GM12891 (cell line): ENCODE measurements at regions not wholly inside any gene's neighbourhood (a gene's known extent, or its start where the extent isn't known, plus 50 kb on each side); places are given as distances from the start of the nearest gene placed in this dataset.

ENCODE experiments used
- PAX5 ChIP-seq: IDR thresholded peaks from 2 replicates; pipeline ENCODE4 v1.6.1; 2011; ENCODE audit warnings: low read length, moderate library complexity, mild to moderate bottlenecking; ENCODE audit not compliant: insufficient read depth, severe bottlenecking
- POLR2A ChIP-seq: IDR thresholded peaks from 2 replicates; pipeline ENCODE4 v1.6.1; 2011; ENCODE audit warnings: low read depth, low read length, control low read depth
- POLR2AphosphoS5 ChIP-seq: IDR thresholded peaks from 2 replicates; pipeline ENCODE4 v1.6.1; 2011; ENCODE audit warnings: low read depth, low read length, control low read depth
- POU2F2 ChIP-seq: IDR thresholded peaks from 2 replicates; pipeline ENCODE4 v1.6.1; 2011; ENCODE audit warnings: low read depth, mild to moderate bottlenecking, control low read depth, low read length, moderate library complexity
- TAF1 ChIP-seq: IDR thresholded peaks from 2 replicates; pipeline ENCODE4 v1.6.1; 2011; ENCODE audit warnings: low read depth, low read length, control low read depth

- TF ChIP-seq PAX5 (no peak), POLR2A (no peak), POLR2AphosphoS5 (no peak), POU2F2 (no peak), TAF1 (no peak)
These were observed 386.7 kb upstream of the ZFHX3 start for GRCh38 chr16:73434621-73435020.
